ENCODE measurements at regions not wholly inside any gene's neighbourhood (a gene's known extent, or its start where the extent isn't known, plus 50 kb on each side); places are given as distances from the start of the nearest gene placed in this dataset.

DNA sequence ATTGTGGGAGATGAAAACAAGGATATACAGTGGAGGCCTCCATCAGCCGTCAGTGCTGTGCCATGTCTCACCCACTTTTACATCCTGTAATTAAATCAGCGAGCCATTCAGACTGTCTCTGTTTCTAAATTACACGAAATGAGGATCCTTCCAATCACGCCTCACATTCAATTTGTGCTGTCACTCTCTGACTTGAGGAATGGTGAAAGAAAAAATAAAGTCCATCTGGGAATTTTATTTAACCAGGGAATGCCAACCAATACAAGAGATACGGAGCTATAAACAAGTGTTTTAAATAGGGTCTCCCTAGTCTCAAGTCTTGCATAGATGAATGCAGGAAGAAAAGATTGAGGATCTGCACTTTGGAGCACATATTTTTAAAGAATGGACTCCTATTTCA is 72.8 kb downstream of the CMPK2 start:
- TF ChIP-seq, protein P1, sequence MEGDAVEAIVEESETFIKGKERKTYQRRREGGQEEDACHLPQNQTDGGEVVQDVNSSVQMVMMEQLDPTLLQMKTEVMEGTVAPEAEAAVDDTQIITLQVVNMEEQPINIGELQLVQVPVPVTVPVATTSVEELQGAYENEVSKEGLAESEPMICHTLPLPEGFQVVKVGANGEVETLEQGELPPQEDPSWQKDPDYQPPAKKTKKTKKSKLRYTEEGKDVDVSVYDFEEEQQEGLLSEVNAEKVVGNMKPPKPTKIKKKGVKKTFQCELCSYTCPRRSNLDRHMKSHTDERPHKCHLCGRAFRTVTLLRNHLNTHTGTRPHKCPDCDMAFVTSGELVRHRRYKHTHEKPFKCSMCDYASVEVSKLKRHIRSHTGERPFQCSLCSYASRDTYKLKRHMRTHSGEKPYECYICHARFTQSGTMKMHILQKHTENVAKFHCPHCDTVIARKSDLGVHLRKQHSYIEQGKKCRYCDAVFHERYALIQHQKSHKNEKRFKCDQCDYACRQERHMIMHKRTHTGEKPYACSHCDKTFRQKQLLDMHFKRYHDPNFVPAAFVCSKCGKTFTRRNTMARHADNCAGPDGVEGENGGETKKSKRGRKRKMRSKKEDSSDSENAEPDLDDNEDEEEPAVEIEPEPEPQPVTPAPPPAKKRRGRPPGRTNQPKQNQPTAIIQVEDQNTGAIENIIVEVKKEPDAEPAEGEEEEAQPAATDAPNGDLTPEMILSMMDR (IDR thresholded peaks at IDR 0.05; ENCODE audit: control extremely low read depth in 1 of 3, insufficient read depth in 1 of 3, low read depth in 1 of 3, low read length in 3 of 3), result no peak
- TF ChIP-seq POLR2A (IDR thresholded peaks at IDR 0.05; ENCODE audit: control extremely low read depth in 1 of 2, low read depth in 2 of 2, low read length in 2 of 2) (no peak), CREB1 (IDR thresholded peaks at IDR 0.05) (no peak), YY1 (IDR thresholded peaks at IDR 0.05; ENCODE audit: low read depth, low read length) (no peak)

Measured in H1 (cell line).